Spleen (tissue), 11 donors: ENCODE measurements at regions not wholly inside any gene's neighbourhood (a gene's known extent, or its start where the extent isn't known, plus 50 kb on each side); places are given as distances from the start of the nearest gene placed in this dataset.

Experiments used
- DNase-seq: peaks from one replicate; pipeline ENCODE4 v3.0.0-alpha.2; 2020
- H3K27ac ChIP-seq, 8 donors: fragments of 200-600 bp; sonication (generic) in 7 of 8; 1 replicate in 4 of 8; 2 replicates in 4 of 8; pipeline versions ENCODE4 v1.5.0 to v1.8.0; 2016 to 2021; ENCODE audit warnings: inconsistent platforms in 4 of 8, mild to moderate bottlenecking in 4 of 8, moderate library complexity in 1 of 8
- H3K27me3 ChIP-seq, 7 donors: fragments of 200-600 bp; sonication (generic) in 6 of 7; replicated peaks in 1 of 7; 1 replicate in 4 of 7; 2 replicates in 3 of 7; pipeline versions ENCODE4 v1.5.0 to v1.8.0; 2016 to 2021; ENCODE audit warnings: inconsistent platforms in 3 of 7, mild to moderate bottlenecking in 1 of 7
- H3K36me3 ChIP-seq, 6 donors: fragments of 200-600 bp; sonication (generic) in 5 of 6; 1 replicate in 4 of 6; 2 replicates in 2 of 6; pipeline versions ENCODE4 v1.5.0 to v1.8.0; 2016 to 2021; ENCODE audit warnings: inconsistent platforms in 2 of 6
- H3K4me1 ChIP-seq, 6 donors: fragments of 200-600 bp; sonication (generic) in 5 of 6; 1 replicate in 3 of 6; 2 replicates in 3 of 6; pipeline versions ENCODE4 v1.5.0 to v1.8.0; 2016 to 2021; ENCODE audit warnings: inconsistent platforms in 3 of 6
- H3K4me3 ChIP-seq, 8 donors: fragments of 200-600 bp; sonication (generic) in 7 of 8; 1 replicate in 4 of 8; 2 replicates in 4 of 8; pipeline versions ENCODE4 v1.5.0 to v1.8.0; 2016 to 2021; ENCODE audit warnings: inconsistent platforms in 4 of 8, mild to moderate bottlenecking in 4 of 8, moderate library complexity in 2 of 8
- H3K9me3 ChIP-seq, 8 donors: fragments of 200-600 bp; sonication (generic) in 7 of 8; 1 replicate in 4 of 8; 2 replicates in 4 of 8; pipeline versions ENCODE4 v1.5.0 to v1.8.0; 2016 to 2021; ENCODE audit warnings: inconsistent platforms in 4 of 8
- POLR2A ChIP-seq, 3 donors: fragments of 450-650 bp; IDR thresholded peaks; one replicate each; pipeline ENCODE4 v1.5.1; 2017; ENCODE audit warnings: antibody characterized with exemption in 3 of 3, mild to moderate bottlenecking in 1 of 3
- POLR2AphosphoS5 ChIP-seq, 3 donors: sonication (generic); formaldehyde crosslinking; IDR thresholded peaks; one replicate each; pipeline ENCODE4 v1.5.1; 2017; ENCODE audit warnings: antibody characterized with exemption in 3 of 3
- WGBS, 5 donors: extraction: QIAGEN DNeasy Blood & Tissue Kit in 3 of 5; methylation state at CpG; one replicate each; pipeline versions ENCODE4 v1.1.5 to v1.1.7; 2013 to 2018; 5-methylcytosine and 5-hydroxymethylcytosine counted together
- intact Hi-C: fragments of 100-400 bp; cut with DNase I; formaldehyde crosslinking; loops from one replicate; pipeline ENCODE4 v1.15.0; 2023; ENCODE audit warnings: low total_unique reads
- TF ChIP-seq, protein P1 (sequence below), 11 experiments: fragments of 200-600 bp in 7 of 11; fragments of 450-650 bp in 4 of 11; sonication (generic) in 4 of 11; IDR thresholded peaks in 8 of 11; conservative IDR thresholded peaks in 3 of 11; 1 replicate in 7 of 11; 2 replicates in 4 of 11; pipeline versions ENCODE4 v1.4.0 to v1.8.0; 2016 to 2021; ENCODE audit warnings: antibody characterized with exemption in 11 of 11, inconsistent platforms in 4 of 11, mild to moderate bottlenecking in 1 of 11
- donor health status: healthy with polysubstance abuse.
- donor health status: DM: no; HTN: no; CAD: no; lungs with moderate emphysema.
- donor health status: DM: no; HTN: no; CAD: no.
- donor health status: Bipolar disorder and iron deficiency.
- donor health status: healthy.
- donor health status: DM: no; HTN: no; CAD: no.
- donor health status: DM: yes; HTN: yes; CAD: no.

DNA sequence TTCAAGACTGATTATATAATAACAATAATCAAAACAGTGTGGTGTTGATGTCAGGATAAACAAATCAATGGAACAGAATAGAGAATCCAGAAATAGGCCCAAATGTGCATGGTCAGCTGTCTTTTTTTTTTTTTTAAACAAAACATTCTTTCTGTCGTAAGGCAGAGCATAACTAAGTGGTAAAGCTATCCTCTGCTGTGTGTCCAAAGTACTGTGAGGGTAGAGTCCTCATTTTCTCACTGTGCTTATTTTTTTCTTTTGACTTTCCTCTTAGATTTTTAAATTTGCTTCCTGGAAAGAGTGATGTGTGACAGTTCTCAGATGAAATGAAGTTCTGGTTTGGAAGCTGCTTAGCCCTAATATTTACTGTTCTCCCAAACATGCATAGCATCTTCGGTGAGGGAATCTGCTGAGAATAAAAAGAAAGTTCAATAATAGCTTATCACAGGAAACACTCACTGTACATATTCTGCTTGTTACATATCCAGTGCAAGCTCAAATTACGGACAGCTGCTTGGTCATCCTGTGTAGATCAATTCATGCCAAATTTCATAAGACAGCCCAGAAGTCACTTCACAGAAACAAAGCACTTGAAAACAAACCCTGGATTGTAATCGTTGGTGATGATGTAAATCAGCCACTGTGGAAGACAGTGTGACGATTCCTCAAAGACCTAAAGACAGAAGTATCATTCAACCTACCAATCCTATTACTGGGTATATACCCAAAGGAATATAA, 423.9 kb downstream of the NEBL start:
- Histone ChIP-seq H3K4me1 (no peaks in the 10 kb centered on the region), H3K4me3 (no peak overlapping the region), H3K9me3 (peaks cover 0 to 3% (median 0%) of the 10 kb centered on the region in 8 donors), H3K36me3 (no peaks in the 10 kb centered on the region), H3K27ac (no peak overlapping the region), H3K27me3 (no peaks in the 10 kb centered on the region)
- TF ChIP-seq POLR2A (IDR thresholded peaks at IDR 0.05) (no peak), POLR2AphosphoS5 (IDR thresholded peaks at IDR 0.05) (no peak)
- TF ChIP-seq, protein P1, sequence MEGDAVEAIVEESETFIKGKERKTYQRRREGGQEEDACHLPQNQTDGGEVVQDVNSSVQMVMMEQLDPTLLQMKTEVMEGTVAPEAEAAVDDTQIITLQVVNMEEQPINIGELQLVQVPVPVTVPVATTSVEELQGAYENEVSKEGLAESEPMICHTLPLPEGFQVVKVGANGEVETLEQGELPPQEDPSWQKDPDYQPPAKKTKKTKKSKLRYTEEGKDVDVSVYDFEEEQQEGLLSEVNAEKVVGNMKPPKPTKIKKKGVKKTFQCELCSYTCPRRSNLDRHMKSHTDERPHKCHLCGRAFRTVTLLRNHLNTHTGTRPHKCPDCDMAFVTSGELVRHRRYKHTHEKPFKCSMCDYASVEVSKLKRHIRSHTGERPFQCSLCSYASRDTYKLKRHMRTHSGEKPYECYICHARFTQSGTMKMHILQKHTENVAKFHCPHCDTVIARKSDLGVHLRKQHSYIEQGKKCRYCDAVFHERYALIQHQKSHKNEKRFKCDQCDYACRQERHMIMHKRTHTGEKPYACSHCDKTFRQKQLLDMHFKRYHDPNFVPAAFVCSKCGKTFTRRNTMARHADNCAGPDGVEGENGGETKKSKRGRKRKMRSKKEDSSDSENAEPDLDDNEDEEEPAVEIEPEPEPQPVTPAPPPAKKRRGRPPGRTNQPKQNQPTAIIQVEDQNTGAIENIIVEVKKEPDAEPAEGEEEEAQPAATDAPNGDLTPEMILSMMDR (IDR thresholded peaks at IDR 0.05 in 8 of 11, conservative IDR thresholded peaks at IDR 0.05 in 3 of 11), result no peak
- intact Hi-C loops, result no loop called here
- 44 to 60% (median 54%) methylated on average over 5 of the region's 5 CpGs for WGBS, 5 donors
- DNase-seq, result no peak

- H3K4me3 ChIP-seq, result no peak overlapping the region
- intact Hi-C loops, result no loop called here
- no peaks in the 10 kb centered on the region for H3K36me3 ChIP-seq
- H3K27me3 ChIP-seq, result no peaks in the 10 kb centered on the region
- peaks cover 0 to 16% (median 9%) of the 10 kb centered on the region in 8 donors for H3K9me3 ChIP-seq
- no peak for DNase-seq
- no peaks in the 10 kb centered on the region for H3K4me1 ChIP-seq
- no peak for TF ChIP-seq POLR2AphosphoS5 (IDR thresholded peaks at IDR 0.05)
- TF ChIP-seq, protein P1 (IDR thresholded peaks at IDR 0.05 in 8 of 11, conservative IDR thresholded peaks at IDR 0.05 in 3 of 11), result no peak
- TF ChIP-seq POLR2A (IDR thresholded peaks at IDR 0.05), result no peak
- no peak overlapping the region for H3K27ac ChIP-seq
These were observed 430.4 kb downstream of the NEBL start for GRCh38 chr10:20466731-20467130.

- Histone ChIP-seq H3K4me3 (no peak overlapping the region), H3K36me3 (no peaks in the 10 kb centered on the region), H3K9me3 (no peaks in the 10 kb centered on the region), H3K27me3 (no peaks in the 10 kb centered on the region), H3K4me1 (no peaks in the 10 kb centered on the region), H3K27ac (no peak overlapping the region)
- DNase-seq, result no peak
- 71 to 83% (median 74%) methylated on average over 2 of the region's 2 CpGs for WGBS, 5 donors
- intact Hi-C loops, result no loop called here
- TF ChIP-seq POLR2AphosphoS5 (IDR thresholded peaks at IDR 0.05), result no peak
- no peak for TF ChIP-seq POLR2A (IDR thresholded peaks at IDR 0.05)
- TF ChIP-seq, protein P1 (IDR thresholded peaks at IDR 0.05 in 8 of 11, conservative IDR thresholded peaks at IDR 0.05 in 3 of 11), result no peak
These were observed 439.5 kb downstream of the NEBL start for GRCh38 chr10:20457649-20458048.

GRCh38 chr10:20455774-20456173, 441.3 kb downstream of the NEBL start:
- Histone ChIP-seq H3K27ac (no peak overlapping the region), H3K9me3 (no peaks in the 10 kb centered on the region), H3K27me3 (no peaks in the 10 kb centered on the region), H3K4me3 (no peak overlapping the region), H3K4me1 (no peaks in the 10 kb centered on the region), H3K36me3 (no peaks in the 10 kb centered on the region)
- TF ChIP-seq POLR2AphosphoS5 (IDR thresholded peaks at IDR 0.05), result no peak
- TF ChIP-seq, protein P1 (IDR thresholded peaks at IDR 0.05 in 8 of 11, conservative IDR thresholded peaks at IDR 0.05 in 3 of 11), result no peak
- no peak for TF ChIP-seq POLR2A (IDR thresholded peaks at IDR 0.05)
- 77 to 84% (median 81%) methylated on average over 4 of the region's 4 CpGs for WGBS, 5 donors
- no peak for DNase-seq
- intact Hi-C loops, result no loop called here
